Mesenteric fat pad (tissue), 1 donor: ENCODE measurements at regions not wholly inside any gene's neighbourhood (a gene's known extent, or its start where the extent isn't known, plus 50 kb on each side); places are given as distances from the start of the nearest gene placed in this dataset.

Experiments
- DNase-seq: peaks from one replicate; pipeline ENCODE4 v3.0.0-alpha.2; 2020; ENCODE audit warnings: low spot score
- donor health status: DM: yes; HTN: yes; CAD: no.

- DNase-seq, result no peak
These were observed 522.1 kb downstream of the NR4A2 start for GRCh38 chr2:155810411-155810810.

- DNase-seq, result no peak
These were observed 529.6 kb downstream of the NR4A2 start for GRCh38 chr2:155802888-155803287.

GRCh38 chr2:155792666-155793065, 539.9 kb downstream of the NR4A2 start:
- no peak for DNase-seq

DNA sequence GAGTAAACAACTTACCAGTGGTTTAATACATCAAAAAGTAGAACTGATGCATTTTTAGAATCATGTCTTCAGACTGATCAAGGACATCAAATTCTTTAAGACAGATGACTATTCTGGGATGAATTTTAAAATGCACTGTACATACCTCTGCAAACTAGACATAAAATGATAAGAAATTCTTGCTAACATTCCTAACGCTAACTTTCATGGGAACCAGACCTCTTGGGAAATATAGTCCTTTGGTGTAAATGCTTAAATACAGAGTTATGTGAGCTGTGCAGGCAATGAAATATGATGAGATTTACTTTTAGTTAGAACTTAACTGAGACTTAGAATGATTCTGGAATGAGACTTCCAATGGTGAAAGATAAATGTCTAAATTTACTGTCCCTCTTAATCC, 562.0 kb downstream of the NR4A2 start:
- DNase-seq, result no peak

DNA sequence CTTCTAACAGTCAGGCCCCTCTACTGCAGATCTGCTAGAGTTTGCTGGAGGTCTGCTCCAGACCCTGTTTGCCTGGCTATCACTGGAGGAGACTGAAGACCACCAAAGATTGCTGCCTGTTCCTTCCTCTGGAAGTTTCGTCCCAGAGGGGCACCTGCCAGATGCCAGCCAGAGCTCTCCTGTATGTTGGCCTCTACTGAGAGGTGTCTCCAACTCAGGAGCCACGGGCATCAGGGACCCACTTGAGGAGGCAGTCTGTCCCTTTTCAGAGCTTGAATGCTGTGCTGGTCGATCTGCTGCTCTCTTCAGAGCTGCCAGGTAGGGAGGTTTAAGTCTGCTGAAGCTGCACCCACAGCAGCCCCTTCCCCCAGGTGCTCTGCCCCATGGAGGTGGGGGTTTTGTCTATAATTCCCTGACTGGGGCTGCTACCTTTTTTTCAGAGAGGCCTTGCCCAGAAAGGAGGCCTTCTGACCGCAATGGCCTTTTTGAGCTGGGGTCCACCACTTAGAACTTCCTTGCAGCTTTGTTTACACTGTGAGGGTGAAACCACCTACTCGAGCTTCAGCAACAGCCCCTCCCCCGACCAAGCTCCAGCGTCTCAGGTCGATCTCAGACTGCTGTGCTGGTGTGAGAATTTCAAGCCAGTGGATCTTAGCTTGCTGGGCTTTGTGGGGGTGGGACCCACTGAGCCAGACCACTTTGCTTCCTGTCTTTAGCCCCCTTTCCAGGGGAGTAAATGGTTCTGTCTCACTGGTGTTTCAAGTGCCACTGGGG, 566.0 kb downstream of the NR4A2 start:
- DNase-seq, result no peak

DNA sequence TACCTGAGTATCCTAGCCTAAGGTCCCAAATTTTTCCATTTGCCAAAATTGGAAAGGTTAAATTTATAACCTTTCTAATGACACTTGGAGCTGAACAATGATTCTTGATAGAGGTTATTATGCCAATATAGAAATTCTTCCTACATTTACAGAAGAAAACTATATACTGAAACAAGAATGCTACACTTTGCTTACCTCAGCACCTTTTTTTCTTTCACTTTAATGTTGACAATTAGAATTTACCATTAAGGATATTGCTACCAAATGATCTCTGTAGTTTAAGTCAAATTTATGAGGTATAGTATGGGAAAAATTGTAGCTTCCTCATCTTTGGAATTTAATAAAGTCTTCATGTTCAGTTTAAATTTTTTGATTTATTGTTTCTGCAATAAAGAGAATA, 577.0 kb downstream of the NR4A2 start:
- no peak for DNase-seq

GRCh38 chr2:155748131-155748530, 584.4 kb downstream of the NR4A2 start:
- no peak for DNase-seq

DNA sequence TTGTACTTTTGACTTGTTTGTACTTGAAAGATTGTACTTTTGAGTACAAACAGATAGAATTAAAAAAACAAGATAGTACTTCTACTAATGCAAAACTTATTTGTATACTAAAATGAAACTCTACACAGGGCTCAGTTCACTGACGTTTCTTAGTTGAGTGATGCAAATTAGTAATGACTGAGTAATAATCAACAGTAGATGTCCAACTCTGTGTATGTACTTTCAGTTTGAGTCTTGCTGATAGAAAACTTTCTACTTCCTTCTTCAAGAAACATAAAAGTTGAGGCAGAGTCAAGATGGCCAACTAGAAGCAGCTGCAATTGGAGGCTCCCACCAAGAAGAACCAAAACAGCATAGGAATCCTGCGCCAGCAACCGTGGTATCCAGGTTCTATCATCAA, 585.0 kb downstream of the NR4A2 start:
- DNase-seq, result no peak

DNA sequence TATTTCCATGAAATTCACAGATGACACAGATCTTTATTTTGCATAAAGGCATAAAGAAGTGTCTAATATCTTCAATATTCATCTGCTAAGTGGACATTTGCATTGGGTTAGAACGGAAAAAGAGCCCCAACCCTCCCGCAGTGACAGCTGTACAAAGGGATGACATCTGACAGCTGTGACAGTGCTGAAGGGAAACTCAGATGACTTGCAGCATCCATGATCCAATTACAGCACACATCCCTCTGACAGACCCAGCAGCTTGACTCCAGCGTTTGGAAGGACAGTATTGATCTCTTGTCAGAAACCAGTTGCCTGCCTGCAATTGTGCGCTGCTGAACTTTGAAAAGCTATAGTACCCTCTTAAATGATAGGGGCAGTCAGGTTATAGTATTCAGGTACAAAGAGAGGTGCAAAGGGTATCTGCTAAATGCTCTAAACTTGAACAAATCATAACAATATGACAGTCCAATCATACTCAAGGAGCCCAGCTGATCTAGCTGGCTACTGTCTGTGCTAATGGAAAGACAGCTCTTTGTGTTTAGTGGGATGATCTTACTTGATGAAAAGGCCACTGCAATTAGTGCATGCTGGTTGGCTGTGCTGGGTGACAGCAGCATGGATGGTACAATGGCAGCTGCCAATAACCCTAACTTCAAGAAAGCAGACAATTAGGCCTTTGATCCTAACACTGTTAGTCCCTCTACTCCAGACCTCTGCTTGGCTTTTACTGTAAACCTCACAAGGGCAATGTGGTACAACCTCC, 599.2 kb downstream of the NR4A2 start:
- no peak for DNase-seq

DNA sequence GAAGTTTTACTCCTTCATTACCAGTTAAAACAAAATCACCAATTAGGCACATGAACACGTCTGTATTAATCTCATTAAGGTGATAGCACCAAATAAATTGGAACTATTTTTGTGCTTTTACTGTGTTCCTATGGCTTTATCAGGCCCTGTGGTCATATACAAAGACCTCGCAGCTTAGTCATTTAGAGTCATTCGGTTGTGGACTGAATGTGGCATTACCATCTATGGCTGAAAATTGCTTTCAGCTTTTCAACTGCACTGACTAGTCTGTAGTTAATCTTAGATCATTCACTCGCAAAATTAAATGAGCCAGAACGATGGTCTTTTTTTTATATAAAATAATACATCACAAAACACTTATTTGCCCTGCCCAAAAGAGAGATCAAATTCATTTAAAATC, 601.7 kb downstream of the NR4A2 start:
- DNase-seq, result no peak

DNA sequence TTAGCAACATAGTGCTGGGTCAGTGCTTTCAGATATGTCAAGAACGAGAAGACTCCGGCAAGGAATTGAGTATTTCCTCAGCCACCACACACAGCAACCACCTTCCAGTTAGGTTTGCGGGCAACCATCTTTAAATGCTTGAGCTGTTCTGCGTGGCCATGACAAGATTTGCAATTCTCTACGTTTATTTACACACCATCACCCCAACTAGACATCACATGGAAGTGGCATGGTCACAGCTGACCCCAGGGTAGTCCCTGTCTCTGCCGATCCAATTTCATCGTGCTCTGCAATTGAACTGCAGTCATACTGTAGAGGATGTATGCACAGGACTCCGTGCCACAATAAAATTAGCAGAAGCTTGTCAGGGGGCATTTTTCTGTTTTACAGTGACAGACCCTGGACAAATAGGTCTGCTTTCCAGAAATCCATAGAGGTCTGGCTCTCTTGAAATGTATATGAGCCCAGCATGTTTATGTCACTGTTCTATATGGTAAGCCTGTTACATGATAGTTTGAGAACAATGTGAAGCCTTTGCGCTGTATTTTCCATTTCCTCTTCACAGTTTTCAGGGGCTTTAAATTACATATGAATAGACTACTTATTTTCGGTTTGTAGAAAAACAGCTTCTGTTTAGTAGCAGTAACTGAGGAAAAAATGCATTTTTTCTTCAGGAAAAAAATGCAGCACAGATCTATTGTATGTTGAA, 605.2 kb downstream of the NR4A2 start:
- no peak for DNase-seq

GRCh38 chr2:155722290-155722689, 610.2 kb downstream of the NR4A2 start:
- no peak for DNase-seq

GRCh38 chr2:155715705-155716104, 616.8 kb downstream of the NR4A2 start:
- DNase-seq, result no peak

DNA sequence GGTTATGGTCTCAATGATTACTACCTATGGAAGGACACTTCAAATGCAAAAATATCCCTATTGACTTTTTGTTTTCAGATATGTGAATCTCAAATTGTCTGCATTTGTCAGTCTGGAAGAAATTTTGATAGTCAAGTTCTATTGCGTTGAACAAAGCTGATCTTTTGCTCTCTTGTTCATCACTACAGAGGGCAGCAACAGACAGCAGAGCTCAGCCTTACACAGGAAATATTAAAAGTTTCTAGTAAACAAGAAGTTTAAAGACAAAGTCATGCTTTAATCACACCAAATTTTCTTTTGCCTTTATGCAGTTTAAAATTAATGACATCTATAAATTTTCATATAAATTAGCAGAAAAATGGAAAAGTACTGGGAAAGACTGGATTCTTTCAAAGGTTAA, 617.5 kb downstream of the NR4A2 start:
- no peak for DNase-seq

GRCh38 chr2:155708071-155708470, 624.5 kb downstream of the NR4A2 start:
- no peak for DNase-seq

DNA sequence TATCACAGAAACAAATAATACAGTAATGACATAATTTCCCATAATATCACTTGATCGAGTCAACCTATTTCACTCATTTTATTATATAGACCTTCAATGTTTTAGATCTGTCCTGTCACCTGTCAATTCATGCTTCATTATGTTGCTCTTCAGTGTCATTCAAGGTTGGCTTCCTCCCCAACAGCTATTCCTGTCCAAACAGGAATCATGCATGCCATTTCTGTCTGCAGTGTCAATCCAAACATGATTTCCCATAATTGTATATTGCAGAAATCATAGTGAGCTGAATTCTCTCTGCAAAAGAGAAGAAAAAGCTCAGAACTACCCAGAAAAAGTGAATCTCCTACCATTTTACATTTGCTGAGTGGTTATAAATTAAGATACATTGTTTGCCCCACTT, 628.6 kb downstream of the NR4A2 start:
- no peak for DNase-seq

- no peak for DNase-seq
These were observed 629.5 kb downstream of the NR4A2 start for GRCh38 chr2:155703048-155703447.

DNA sequence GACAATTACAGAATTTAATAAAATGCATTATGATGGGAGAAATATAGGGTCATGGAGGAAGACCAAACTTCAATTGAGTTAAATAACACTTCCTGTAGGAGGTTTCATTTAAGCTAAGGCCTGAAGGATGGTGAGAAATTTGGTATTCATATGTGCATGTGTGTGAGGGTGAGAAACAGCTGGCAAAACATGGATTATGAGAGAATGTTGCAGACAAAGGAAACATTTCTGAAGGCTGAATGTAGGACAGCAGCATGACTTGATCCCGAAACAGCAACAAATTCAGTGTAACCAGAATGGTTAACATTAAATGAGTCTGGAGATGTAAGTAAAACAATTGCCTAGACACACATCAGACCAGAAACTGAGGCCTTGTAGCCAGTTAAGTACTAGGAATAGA, 630.8 kb downstream of the NR4A2 start:
- no peak for DNase-seq

DNA sequence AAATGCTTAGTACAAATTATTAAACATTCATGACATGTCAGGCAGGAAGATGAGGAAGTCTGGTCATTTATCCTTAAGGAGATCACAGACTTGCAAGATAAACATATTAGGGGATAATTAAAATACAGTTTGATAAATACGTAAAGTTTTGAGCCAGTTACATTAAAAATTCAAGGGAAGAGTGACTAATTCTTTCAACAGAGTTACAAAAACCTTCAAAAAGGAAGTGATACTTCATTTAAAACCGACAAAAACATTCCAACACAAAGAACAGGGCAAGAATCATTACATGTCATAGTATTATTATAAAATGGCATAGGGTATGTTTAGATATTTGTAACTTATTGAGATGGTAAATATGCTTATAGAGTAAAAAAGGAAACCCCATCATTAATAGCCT, 636.0 kb downstream of the NR4A2 start:
- no peak for DNase-seq

- no peak for DNase-seq
These were observed 637.0 kb downstream of the NR4A2 start for GRCh38 chr2:155695505-155695904.

DNA sequence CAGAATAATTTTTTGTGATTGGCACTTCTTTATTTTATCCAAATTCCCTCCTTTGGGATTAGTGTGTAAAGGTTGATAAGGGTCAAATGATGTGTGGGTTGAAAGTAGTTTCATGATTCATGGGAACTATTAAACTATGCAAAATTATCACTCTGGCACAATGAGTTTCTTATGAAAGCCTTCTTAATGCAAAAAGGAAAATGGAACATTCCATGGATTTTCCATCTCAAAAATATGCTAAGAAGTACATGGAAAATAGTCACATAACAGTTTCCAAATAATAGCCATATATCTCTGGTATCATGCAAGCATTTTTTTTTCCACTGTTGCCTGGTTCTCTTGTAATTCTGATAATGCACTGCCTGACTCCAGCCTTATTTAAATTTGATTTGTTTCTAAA, 639.7 kb downstream of the NR4A2 start:
- no peak for DNase-seq

DNA sequence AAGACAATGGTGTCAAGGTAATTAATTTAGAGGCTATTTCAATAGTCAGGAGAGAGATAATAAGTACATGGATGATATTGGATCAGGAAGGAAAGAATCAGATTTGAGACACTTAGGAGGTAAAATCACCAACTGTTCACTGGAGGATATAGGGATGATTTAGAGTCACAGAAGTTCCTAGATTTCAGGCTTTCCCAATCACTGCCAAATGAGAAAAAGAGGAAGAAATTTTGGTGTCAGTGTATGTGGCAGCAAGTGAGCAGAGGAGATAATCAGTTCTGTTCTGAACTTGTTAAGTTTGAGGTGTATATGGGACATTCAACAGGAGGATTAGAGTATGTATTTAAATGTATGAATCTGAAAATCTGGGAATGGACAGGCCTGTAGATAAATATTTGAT, 640.4 kb downstream of the NR4A2 start:
- DNase-seq, result no peak
